HepG2 (cell line): ENCODE measurements at regions not wholly inside any gene's neighbourhood (a gene's known extent, or its start where the extent isn't known, plus 50 kb on each side); places are given as distances from the start of the nearest gene placed in this dataset.

Experiments
- ATAC-seq: fragments of 200-7000 bp; cut with Tn5 transposase; 3 replicates; pipeline ENCODE4 v1.9.1; 2020; ENCODE audit warnings: mild to moderate bottlenecking, moderate library complexity
- BruUV-seq: library from RNA; stranded (reverse); fragments of 400-500 nt; replicated peaks from 2 replicates; lab custom pipeline; 2021; lab: Mats Ljungman, UMichigan
- CTCF ChIA-PET: fragments of 300-600 bp; formaldehyde crosslinking; extraction: SDS; loops from one replicate; lab custom pipeline; 2021; ENCODE audit warnings: low total read pairs, inconsistent platforms, low intra/inter-chr PET ratio; lab: Yijun Ruan, JAX
- POLR2A ChIA-PET: fragments of 350-600 bp; sonication (Branson Sonifier 250); formaldehyde crosslinking; loops from one replicate; lab custom pipeline; 2020; ENCODE audit warnings: antibody characterized with exemption, inconsistent platforms; lab: Yijun Ruan, JAX
- DNase-seq: peaks from one replicate; pipeline ENCODE4 v3.0.0-alpha.2; 2015; ENCODE audit warnings: low spot score
- FAIRE-seq: peaks from 3 replicates; lab custom pipeline; 2011; peaks lifted over from hg19 to GRCh38; lab: Jason Lieb, UNC
- H2AFZ ChIP-seq: one replicate; pipeline ENCODE4 v1.6.1; 2011; ENCODE audit warnings: low read length, inconsistent platforms
- H3K27ac ChIP-seq: fragments of 300-600 bp; 3 replicates; pipeline ENCODE4 v1.8.0; 2011; ENCODE audit warnings: mixed run types, mild to moderate bottlenecking, mixed read lengths, low read length, inconsistent platforms; ENCODE audit not compliant: insufficient read depth; ENCODE audit errors: extremely low read length
- H3K27me3 ChIP-seq, 2 experiments: fragments of 200-600 bp in 1 of 2; 2 replicates in 1 of 2; 3 replicates in 1 of 2; pipeline versions ENCODE4 v1.6.0 to v1.8.0; 2011; ENCODE audit warnings: low read length in 2 of 2, mild to moderate bottlenecking in 2 of 2, moderate library complexity in 2 of 2, inconsistent platforms in 1 of 2; ENCODE audit not compliant: insufficient read depth in 2 of 2, control insufficient read depth in 1 of 2
- H3K36me3 ChIP-seq, 2 experiments: fragments of 200-600 bp in 1 of 2; replicated peaks in 1 of 2; 2 replicates in 1 of 2; 3 replicates in 1 of 2; pipeline versions ENCODE4 v1.5.1 to v1.8.0; 2011; ENCODE audit warnings: low read length in 2 of 2, inconsistent platforms in 1 of 2; ENCODE audit not compliant: insufficient read depth in 2 of 2, control insufficient read depth in 1 of 2
- H3K4me1 ChIP-seq: 2 replicates; pipeline ENCODE4 v1.5.1; 2012; ENCODE audit warnings: low read length, inconsistent platforms; ENCODE audit not compliant: insufficient read depth
- H3K4me2 ChIP-seq: 2 replicates; pipeline ENCODE4 v1.6.0; 2011; ENCODE audit warnings: low read depth, low read length, inconsistent platforms
- H3K4me3 ChIP-seq, 3 experiments: fragments of 200-600 bp in 1 of 3; sonication (generic), shearing (Covaris generic) in 1 of 3; replicated peaks in 1 of 3; 2 replicates each; pipeline ENCODE4 v1.5.1; 2011 to 2016; ENCODE audit warnings: low read length in 3 of 3, inconsistent platforms in 2 of 3, low read depth in 2 of 3, mild to moderate bottlenecking in 2 of 3, control low read depth in 1 of 3, mixed read lengths in 1 of 3; ENCODE audit not compliant: insufficient read depth in 1 of 3
- H3K79me2 ChIP-seq: one replicate; pipeline ENCODE4 v1.6.1; 2011; ENCODE audit warnings: low read length, inconsistent platforms; ENCODE audit not compliant: insufficient read depth
- H3K9ac ChIP-seq: 2 replicates; pipeline ENCODE4 v1.6.0; 2011; ENCODE audit warnings: mild to moderate bottlenecking, low read depth, low read length, inconsistent platforms; ENCODE audit not compliant: insufficient read depth
- H3K9me3 ChIP-seq: 2 replicates; pipeline ENCODE4 v1.5.1; 2012; ENCODE audit warnings: mild to moderate bottlenecking, low read length
- H4K20me1 ChIP-seq: 2 replicates; pipeline ENCODE4 v1.6.0; 2011; ENCODE audit warnings: inconsistent platforms, mild to moderate bottlenecking, low read length, moderate library complexity; ENCODE audit not compliant: insufficient read depth
- AKAP8 ChIP-seq: sonication (generic); formaldehyde crosslinking; IDR thresholded peaks from 2 replicates; pipeline ENCODE4 v1.5.1; 2020; ENCODE audit warnings: mild to moderate bottlenecking, missing genetic modification reagents
- HMG20A ChIP-seq: IDR thresholded peaks from 2 replicates; pipeline ENCODE4 v1.6.1; 2016; ENCODE audit warnings: borderline replicate concordance
- KDM2A ChIP-seq: sonication (generic); formaldehyde crosslinking; IDR thresholded peaks from 2 replicates; pipeline ENCODE4 v1.4.0; 2020; ENCODE audit warnings: low read depth, missing genetic modification reagents, borderline replicate concordance
- MAFK ChIP-seq, 2 experiments: IDR thresholded peaks in 1 of 2; conservative IDR thresholded peaks in 1 of 2; 2 replicates each; pipeline ENCODE4 v1.6.1; 2011; ENCODE audit warnings: improper control_type of control experiment in 2 of 2, low read length in 2 of 2
- NFYC ChIP-seq: IDR thresholded peaks from 2 replicates; pipeline ENCODE4 v1.6.1; 2016; ENCODE audit warnings: missing genetic modification reagents, missing compliant biosample characterization
- NONO ChIP-seq, 2 experiments: fragments of 450-650 bp in 1 of 2; sonication (generic) in 1 of 2; formaldehyde crosslinking in 1 of 2; IDR thresholded peaks in 1 of 2; conservative IDR thresholded peaks in 1 of 2; 2 replicates each; pipeline versions ENCODE4 v1.6.1 to v1.8.0; 2017 to 2022; ENCODE audit warnings: mild to moderate bottlenecking in 1 of 2, missing genetic modification reagents in 1 of 2, moderate library complexity in 1 of 2
- PHF8 ChIP-seq: sonication (generic); formaldehyde crosslinking; IDR thresholded peaks from 2 replicates; pipeline ENCODE4 v1.5.0; 2020; ENCODE audit warnings: missing genetic modification reagents
- PRPF4 ChIP-seq: fragments of 200-400 bp; formaldehyde crosslinking; IDR thresholded peaks from 2 replicates; pipeline ENCODE4 v1.6.1; 2016; ENCODE audit warnings: low read length, low read depth; ENCODE audit not compliant: poor library complexity, severe bottlenecking
- SETDB1 ChIP-seq: sonication (generic); formaldehyde crosslinking; IDR thresholded peaks from 2 replicates; pipeline ENCODE4 v1.5.1; 2020; ENCODE audit warnings: missing genetic modification reagents, mild to moderate bottlenecking, borderline replicate concordance
- THYN1 ChIP-seq: sonication (generic); formaldehyde crosslinking; IDR thresholded peaks from 2 replicates; pipeline ENCODE4 v1.8.1; 2023; ENCODE audit warnings: low read depth, mild to moderate bottlenecking, moderate library complexity, missing genetic modification reagents, borderline replicate concordance
- TRIM24 ChIP-seq: sonication (generic); formaldehyde crosslinking; IDR thresholded peaks from 2 replicates; pipeline ENCODE4 v1.8.0; 2022; ENCODE audit warnings: mild to moderate bottlenecking, missing genetic modification reagents
- ZBTB42 ChIP-seq: sonication (generic); formaldehyde crosslinking; IDR thresholded peaks from 2 replicates; pipeline ENCODE4 v1.5.0; 2020; ENCODE audit warnings: mild to moderate bottlenecking, missing genetic modification reagents
- ZNF180 ChIP-seq: sonication (generic); formaldehyde crosslinking; IDR thresholded peaks from 2 replicates; pipeline ENCODE4 v1.4.0; 2020; ENCODE audit warnings: low read depth, missing genetic modification reagents, borderline replicate concordance
- ZNF224 ChIP-seq: sonication (generic); formaldehyde crosslinking; IDR thresholded peaks from 2 replicates; pipeline ENCODE4 v1.5.0; 2020; ENCODE audit warnings: mild to moderate bottlenecking, missing genetic modification reagents
- ZNF232 ChIP-seq: sonication (generic); formaldehyde crosslinking; IDR thresholded peaks from 2 replicates; pipeline ENCODE4 v1.4.0; 2020; ENCODE audit warnings: missing genetic modification reagents, borderline replicate concordance
- ZNF772 ChIP-seq: sonication (generic); formaldehyde crosslinking; IDR thresholded peaks from 2 replicates; pipeline ENCODE4 v1.5.0; 2020; ENCODE audit warnings: mild to moderate bottlenecking, missing genetic modification reagents
- WGBS: methylation state at CpG from one replicate; pipeline ENCODE4 v1.1.6; 2017; ENCODE audit warnings: low lambda C conversion rate; 5-methylcytosine and 5-hydroxymethylcytosine counted together
- in situ Hi-C: cut with HindIII; loops from 2 replicates; pipeline ENCODE4 v1.10.0; 2017; ENCODE audit warnings: low pct_unique_long_range_greater_than_20kb; ENCODE audit not compliant: extremely low pct_ligation_motif_present
- intact Hi-C: fragments of 100-400 bp; cut with micrococcal nuclease; formaldehyde crosslinking; loops from one replicate; pipeline ENCODE4 v1.10.0; 2022; ENCODE audit not compliant: unreplicated experiment
- TF ChIP-seq, protein P1 (sequence below): sonication (generic); formaldehyde crosslinking; IDR thresholded peaks from 2 replicates; pipeline ENCODE4 v1.5.0; 2020; ENCODE audit warnings: mild to moderate bottlenecking, missing genetic modification reagents
- TF ChIP-seq, protein P2 (sequence below): sonication (generic); formaldehyde crosslinking; IDR thresholded peaks from 2 replicates; pipeline ENCODE4; 2020; ENCODE audit warnings: missing genetic modification reagents, mild to moderate bottlenecking, borderline replicate concordance

DNA sequence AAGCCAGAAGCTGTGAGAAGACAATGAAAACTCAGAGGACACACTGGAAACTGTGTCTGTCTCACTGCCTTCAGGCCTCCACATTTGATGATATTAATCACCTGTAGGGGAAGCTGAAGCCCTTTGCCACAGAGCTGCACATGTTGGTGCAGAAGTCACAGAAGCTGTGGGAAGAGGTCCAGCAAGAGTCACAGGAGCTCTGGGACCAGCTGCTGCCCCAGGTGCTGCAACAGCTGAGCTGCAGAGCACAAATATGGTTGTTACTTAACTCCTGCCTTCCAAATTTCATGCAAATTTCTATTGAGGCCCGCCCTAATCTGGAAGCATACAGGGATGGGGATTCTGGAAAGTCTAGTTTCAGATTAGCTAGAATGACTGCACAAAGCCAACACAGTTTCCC, 169.3 kb downstream of the OGFRL1 start:
- in situ Hi-C loops (no loop called here), intact Hi-C loops (no loop called here)
- ChIA-PET CTCF (no interaction called here), POLR2A (no interaction called here)
- Histone ChIP-seq H3K9ac (no peak overlapping the region), H3K79me2 (no peaks in the 10 kb centered on the region), H3K4me2 (no peak overlapping the region), H2AFZ (no peak overlapping the region), H3K27ac (no peak overlapping the region), H4K20me1 (no peaks in the 10 kb centered on the region), H3K27me3 (no peaks in the 10 kb centered on the region), H3K4me3 (no peak overlapping the region), H3K9me3 (no peaks in the 10 kb centered on the region), H3K4me1 (no peaks in the 10 kb centered on the region), H3K36me3 (no peaks in the 10 kb centered on the region)
- WGBS = 0% methylated on average over 1 of the region's 1 CpG
- no peak for FAIRE-seq
- TF ChIP-seq ZBTB42 (CRISPR knock-in tag) = no peak
- TF ChIP-seq ZNF180 (CRISPR knock-in tag) = no peak
- TF ChIP-seq, protein P1, sequence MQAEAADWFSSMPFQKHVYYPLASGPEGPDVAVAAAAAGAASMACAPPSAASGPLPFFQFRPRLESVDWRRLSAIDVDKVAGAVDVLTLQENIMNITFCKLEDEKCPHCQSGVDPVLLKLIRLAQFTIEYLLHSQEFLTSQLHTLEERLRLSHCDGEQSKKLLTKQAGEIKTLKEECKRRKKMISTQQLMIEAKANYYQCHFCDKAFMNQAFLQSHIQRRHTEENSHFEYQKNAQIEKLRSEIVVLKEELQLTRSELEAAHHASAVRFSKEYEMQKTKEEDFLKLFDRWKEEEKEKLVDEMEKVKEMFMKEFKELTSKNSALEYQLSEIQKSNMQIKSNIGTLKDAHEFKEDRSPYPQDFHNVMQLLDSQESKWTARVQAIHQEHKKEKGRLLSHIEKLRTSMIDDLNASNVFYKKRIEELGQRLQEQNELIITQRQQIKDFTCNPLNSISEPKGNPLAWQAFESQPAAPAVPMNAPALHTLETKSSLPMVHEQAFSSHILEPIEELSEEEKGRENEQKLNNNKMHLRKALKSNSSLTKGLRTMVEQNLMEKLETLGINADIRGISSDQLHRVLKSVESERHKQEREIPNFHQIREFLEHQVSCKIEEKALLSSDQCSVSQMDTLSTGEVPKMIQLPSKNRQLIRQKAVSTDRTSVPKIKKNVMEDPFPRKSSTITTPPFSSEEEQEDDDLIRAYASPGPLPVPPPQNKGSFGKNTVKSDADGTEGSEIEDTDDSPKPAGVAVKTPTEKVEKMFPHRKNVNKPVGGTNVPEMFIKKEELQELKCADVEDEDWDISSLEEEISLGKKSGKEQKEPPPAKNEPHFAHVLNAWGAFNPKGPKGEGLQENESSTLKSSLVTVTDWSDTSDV (CRISPR knock-in tag) = no peak
- TF ChIP-seq AKAP8 (CRISPR knock-in tag) = no peak
- TF ChIP-seq HMG20A (CRISPR knock-in tag) = no peak
- TF ChIP-seq MAFK (conservative IDR thresholded peaks at IDR 0.05 in 1 of 2, IDR thresholded peaks at IDR 0.05 in 1 of 2; ENCODE audit: low read length in 2 of 2) = no peak
- no peak for TF ChIP-seq THYN1 (CRISPR knock-in tag)
- no peak for TF ChIP-seq NFYC (CRISPR knock-in tag)
- TF ChIP-seq TRIM24 (CRISPR knock-in tag) = no peak
- no peak for TF ChIP-seq PHF8
- TF ChIP-seq, protein P2, sequence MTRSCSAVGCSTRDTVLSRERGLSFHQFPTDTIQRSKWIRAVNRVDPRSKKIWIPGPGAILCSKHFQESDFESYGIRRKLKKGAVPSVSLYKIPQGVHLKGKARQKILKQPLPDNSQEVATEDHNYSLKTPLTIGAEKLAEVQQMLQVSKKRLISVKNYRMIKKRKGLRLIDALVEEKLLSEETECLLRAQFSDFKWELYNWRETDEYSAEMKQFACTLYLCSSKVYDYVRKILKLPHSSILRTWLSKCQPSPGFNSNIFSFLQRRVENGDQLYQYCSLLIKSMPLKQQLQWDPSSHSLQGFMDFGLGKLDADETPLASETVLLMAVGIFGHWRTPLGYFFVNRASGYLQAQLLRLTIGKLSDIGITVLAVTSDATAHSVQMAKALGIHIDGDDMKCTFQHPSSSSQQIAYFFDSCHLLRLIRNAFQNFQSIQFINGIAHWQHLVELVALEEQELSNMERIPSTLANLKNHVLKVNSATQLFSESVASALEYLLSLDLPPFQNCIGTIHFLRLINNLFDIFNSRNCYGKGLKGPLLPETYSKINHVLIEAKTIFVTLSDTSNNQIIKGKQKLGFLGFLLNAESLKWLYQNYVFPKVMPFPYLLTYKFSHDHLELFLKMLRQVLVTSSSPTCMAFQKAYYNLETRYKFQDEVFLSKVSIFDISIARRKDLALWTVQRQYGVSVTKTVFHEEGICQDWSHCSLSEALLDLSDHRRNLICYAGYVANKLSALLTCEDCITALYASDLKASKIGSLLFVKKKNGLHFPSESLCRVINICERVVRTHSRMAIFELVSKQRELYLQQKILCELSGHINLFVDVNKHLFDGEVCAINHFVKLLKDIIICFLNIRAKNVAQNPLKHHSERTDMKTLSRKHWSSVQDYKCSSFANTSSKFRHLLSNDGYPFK = no peak
- TF ChIP-seq ZNF232 (CRISPR knock-in tag) = no peak
- TF ChIP-seq PRPF4 = no peak
- no peak for TF ChIP-seq ZNF772 (CRISPR knock-in tag)
- TF ChIP-seq ZNF224 (CRISPR knock-in tag) = no peak
- TF ChIP-seq KDM2A = no peak
- no peak for TF ChIP-seq SETDB1 (CRISPR knock-in tag)
- TF ChIP-seq NONO (IDR thresholded peaks at IDR 0.05) = no peak
- no peak for TF ChIP-seq NONO (CRISPR knock-in tag; conservative IDR thresholded peaks at IDR 0.05)
- DNase-seq = no peak
- BruUV-seq = no TSS peak
- ATAC-seq = no peak
